A673 (cell line): ENCODE measurements at regions not wholly inside any gene's neighbourhood (a gene's known extent, or its start where the extent isn't known, plus 50 kb on each side); places are given as distances from the start of the nearest gene placed in this dataset.

Experiments
- EZH2 ChIP-seq: fragments of 200-600 bp; sonication (generic); IDR thresholded peaks from 2 replicates; pipeline ENCODE4 v1.6.1; 2017; ENCODE audit warnings: borderline replicate concordance, low read depth, mild to moderate bottlenecking, mixed read lengths, antibody characterized with exemption, low read length; ENCODE audit not compliant: poor library complexity, severe bottlenecking
- TF ChIP-seq, protein P1 (sequence below): fragments of 300-800, 200-600 bp; sonication (generic); conservative IDR thresholded peaks from 2 replicates; pipeline ENCODE4 v1.5.1; 2017; ENCODE audit warnings: low read depth, mild to moderate bottlenecking, antibody characterized with exemption, low read length, moderate library complexity, mixed read lengths

DNA sequence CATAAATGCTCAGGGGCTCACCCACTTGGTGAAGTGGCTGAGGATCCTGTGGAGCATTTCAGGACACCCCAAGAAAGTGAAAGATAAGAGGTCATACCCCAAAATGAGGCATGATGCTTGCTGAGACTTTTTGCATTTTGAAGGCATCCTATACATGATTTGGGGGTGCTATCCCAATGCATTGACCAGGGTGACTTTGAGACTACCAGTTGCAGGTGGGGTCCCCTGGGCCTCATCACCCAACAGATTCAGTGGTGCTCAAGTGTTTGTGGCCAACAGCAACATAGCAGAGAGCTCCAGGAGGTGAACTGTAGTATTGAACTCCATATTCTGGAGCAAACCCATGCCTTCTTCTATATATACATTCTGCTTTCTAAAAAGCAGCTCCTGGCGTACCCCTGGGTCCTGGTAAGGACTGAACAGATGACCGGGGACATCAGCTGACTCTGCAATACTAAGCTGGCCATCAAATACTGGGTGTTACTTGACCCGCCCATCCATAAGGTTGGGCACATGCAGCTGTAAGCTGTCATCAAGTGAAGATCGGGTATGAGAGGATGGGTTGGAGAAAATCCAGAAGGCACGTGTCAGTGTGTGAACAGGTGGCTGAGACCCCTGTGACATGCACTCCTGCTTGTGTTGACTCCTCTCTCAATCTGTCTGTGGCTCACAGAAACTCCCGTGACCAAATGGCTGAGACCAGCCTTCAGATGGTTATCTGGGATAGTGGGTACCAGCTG, 143.3 kb downstream of the KLF13 start:
- TF ChIP-seq, protein P1, sequence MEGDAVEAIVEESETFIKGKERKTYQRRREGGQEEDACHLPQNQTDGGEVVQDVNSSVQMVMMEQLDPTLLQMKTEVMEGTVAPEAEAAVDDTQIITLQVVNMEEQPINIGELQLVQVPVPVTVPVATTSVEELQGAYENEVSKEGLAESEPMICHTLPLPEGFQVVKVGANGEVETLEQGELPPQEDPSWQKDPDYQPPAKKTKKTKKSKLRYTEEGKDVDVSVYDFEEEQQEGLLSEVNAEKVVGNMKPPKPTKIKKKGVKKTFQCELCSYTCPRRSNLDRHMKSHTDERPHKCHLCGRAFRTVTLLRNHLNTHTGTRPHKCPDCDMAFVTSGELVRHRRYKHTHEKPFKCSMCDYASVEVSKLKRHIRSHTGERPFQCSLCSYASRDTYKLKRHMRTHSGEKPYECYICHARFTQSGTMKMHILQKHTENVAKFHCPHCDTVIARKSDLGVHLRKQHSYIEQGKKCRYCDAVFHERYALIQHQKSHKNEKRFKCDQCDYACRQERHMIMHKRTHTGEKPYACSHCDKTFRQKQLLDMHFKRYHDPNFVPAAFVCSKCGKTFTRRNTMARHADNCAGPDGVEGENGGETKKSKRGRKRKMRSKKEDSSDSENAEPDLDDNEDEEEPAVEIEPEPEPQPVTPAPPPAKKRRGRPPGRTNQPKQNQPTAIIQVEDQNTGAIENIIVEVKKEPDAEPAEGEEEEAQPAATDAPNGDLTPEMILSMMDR: no peak
- no peak for TF ChIP-seq EZH2
